NCI-H2171 (cell line): ENCODE measurements at regions not wholly inside any gene's neighbourhood (a gene's known extent, or its start where the extent isn't known, plus 50 kb on each side); places are given as distances from the start of the nearest gene placed in this dataset.

Experiments
- DNase-seq: peaks from one replicate; lab custom pipeline; 2025; lab: John Stamatoyannopoulos, UW

DNA sequence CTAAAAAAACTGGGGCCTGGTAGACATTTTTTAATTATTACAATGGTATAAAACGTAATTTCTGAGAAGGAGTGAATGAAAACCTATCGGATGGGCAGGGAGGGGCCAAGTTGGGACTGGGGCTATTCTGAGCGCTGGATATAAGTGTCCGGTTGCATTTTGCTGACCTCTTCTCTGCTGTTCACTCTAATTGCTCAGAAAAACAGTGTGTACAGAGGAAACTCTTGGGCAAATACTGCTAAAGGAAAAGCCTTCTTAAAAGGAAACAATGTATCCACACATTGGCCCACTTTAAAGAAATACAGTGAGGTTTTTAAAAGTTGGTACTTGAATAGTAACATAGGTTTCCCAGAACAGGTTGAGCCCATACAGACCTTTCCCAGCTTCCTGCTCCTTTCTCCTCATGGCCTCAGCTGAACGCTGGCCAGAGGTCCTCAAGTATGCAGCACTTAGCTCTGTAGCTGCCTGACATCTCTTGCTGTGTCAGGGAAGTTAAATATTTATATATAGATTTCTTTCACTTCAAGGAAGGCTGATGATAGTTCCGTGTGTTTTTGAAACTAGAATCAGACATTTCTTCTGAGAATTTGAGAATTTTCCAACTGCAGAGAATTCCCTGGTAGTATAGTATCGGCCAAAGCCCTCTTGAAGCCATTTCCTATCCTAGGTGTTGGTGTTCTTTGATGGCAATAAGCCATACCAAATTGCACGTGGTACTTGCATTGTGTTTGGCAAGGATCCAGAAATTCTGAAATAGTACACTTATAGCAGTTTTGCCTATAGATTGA lies 97.1 kb upstream of the SLC4A4 start:
- DNase-seq = peak; percentile 13

DNA sequence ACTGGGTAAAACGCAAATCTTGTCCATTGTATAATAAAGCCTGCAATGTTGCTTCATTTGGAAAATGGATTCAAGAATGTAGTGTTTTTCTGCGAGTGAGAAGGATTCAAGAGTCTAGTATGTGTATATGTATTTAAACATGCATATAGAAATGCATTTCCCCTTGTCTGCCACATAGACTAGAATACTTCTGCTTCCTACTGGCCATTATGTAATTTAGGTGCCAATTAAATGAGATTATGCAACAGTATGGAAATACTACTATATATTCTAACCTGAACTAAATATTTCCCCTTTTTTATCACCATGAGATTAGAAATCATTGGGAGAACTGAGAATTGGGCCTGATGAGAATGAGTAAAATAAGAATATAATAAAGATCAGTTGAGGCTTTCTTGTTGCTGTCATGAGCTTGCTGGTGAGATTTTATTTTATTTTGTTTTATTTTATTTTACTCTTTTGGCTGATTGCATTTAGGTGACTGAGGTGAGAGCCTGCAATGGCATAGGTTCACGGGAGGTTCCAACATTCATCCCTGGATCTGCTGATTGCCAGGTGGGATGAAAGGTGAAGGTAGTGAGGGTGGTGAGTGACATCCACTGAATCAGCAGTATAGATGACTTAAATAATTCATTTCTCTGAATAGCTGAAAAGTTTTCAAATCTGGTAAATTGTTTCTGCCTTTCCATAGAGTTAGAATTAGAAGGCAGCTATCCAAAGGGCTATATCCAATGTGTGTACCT lies 95.6 kb upstream of the SLC4A4 start:
- no peak for DNase-seq

DNA sequence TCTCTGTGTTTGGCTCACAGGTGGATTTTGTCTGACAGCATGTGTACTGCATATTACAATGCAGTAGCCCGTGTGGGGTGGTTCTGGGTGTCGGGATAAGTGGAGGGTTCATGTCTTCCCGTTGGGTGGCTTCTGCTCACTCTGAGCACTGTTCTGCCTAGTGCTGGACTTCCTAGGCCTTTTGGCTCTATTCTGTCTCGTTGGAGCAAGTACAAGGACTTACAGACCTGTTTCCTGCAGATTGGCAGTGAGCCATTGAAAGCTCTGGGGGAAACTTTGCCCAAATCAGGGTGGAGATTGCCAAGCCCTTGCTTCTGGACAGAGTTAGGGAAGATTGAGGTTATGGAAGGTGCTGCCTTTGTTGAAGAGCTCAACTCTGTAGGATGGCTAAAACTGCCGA lies 91.1 kb upstream of the SLC4A4 start:
- DNase-seq = no peak

DNA sequence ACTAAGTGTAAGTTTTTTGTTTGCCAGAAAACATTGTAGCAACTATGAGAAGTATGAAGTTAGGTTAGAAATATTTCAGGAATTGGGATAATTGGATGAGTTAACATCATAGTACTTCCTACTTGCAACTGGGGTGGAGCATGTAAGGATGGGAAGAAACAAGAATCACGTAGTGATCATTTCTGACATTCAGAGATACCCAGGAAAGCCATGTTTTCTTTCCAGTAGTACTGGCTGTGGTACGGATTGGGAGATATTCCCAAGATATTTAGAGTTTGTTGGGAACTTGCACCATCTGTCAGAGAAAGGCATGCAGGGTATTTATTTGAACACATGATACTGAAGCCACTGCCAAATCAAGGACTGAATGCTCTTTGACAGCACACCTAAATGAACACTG lies 87.6 kb upstream of the SLC4A4 start:
- DNase-seq = no peak

DNA sequence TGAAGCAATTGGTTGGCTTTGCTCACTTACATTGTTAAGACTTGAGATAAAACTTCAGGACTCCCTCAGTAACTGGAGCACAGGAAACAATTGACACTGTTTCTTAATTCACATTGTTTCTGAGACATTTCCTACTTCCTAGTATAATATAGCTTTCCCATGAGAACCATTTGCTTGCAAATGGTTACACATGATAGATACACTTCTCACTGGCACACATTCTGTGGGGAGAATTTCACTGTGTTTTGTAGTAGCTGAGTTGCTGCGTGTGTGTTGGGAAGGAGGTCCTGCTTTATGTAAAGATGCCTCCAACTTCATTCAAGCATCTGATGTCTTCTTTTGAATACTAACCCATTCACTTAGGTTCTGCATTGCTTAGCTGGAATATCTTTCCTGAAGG lies 85.3 kb upstream of the SLC4A4 start:
- no peak for DNase-seq

DNA sequence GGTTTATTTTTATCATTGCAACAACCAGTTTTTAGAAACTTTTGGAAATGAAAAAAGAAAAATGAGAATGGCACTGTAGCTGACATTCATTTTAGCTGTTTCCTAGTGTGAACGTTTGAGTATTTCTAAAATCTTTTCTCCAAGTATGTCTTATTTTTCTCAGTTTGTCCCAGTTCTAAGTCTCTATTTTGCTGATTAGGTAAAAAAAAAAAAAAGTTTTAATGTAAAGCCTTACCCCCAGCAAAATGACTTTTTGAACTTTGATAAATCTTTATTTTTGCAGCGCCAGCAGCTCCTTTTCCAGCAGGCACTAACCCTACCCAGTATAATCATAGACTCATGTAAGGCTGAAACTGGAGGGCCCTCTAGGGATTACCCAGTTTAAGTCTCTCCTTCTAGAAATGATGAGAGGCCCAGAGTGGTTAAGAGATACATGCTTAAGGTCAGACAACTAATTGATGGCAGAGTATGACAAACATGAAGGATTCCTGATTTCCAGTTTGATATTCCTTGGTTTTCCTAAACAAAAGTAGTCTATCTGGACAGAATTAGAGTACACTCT lies 84.3 kb upstream of the SLC4A4 start:
- DNase-seq = no peak

DNA sequence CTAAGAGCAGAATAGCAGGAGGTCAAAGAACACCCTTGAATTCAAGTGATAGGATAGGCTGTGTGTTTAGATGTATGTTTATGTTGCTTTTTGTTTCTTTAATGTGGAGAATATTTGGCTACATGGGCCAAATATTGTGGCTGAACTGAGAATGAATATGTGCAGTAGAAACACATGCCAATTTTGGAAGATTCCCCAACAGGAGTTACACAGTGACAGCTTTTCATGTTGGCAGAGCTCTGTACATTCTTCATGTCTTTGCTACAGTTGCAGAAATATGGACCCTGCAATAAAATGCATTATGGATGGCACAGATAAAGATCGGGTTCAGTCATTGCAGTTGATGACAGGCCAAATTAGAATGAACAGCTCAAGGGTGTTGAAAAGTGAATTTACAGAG lies 82.8 kb upstream of the SLC4A4 start:
- DNase-seq = no peak

DNA sequence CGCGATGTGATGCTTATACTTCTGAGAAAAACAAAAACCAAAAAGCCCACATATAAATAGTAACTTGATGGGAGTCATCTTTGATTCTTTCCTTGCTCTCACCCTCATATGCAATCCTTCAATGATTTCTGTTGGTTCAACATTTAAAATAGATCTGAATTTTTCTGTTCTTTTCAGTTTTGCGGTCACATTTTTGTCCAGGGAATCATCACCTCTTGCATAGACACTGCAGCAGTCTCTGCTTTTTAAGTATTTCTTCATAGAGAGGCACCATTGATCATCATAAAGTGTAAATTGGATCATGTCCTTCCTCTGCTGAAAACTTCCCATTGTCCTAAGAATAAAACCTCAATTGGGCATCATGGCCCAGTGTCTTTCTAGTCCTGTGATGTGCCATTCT lies 81.1 kb upstream of the SLC4A4 start:
- no peak for DNase-seq

DNA sequence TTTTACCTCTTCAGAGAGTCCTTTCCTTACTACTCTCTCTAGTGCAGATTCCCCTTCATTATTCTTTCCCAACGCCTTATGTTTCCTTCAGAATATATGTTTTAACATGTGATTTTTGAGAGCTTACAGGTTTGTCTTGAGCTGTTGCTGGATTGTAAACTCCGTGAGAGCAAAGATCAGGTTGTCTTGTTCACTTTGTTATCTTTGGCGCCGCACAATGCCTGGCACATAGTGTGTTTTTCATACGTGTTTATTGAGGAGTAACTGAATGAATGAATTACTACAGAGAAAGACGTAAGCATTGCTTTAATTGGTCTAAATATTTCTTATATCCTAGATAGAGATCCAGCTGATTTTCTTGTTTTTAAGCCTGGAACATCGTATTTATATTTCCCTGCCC lies 80.5 kb upstream of the SLC4A4 start:
- DNase-seq = no peak

DNA sequence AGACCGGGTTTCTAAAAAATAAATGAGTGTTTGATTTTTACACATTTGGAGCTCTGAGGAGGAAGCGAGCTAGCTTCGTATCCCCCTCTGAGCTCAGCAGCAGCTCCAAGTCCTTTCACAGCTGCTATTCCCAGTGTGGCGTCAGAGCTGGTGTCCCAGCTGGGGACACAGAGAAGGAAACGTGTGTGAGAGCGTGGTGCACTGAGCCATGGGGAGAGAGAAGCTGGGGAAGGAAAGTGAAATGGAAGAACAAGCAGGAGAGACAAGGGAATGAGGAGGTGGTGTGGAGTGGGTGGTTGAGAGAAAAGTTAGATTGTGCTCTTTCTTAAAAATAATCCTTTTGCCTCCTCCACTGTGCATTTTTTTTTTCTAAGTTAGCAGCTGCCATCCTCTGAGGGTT lies 79.5 kb upstream of the SLC4A4 start:
- no peak for DNase-seq

DNA sequence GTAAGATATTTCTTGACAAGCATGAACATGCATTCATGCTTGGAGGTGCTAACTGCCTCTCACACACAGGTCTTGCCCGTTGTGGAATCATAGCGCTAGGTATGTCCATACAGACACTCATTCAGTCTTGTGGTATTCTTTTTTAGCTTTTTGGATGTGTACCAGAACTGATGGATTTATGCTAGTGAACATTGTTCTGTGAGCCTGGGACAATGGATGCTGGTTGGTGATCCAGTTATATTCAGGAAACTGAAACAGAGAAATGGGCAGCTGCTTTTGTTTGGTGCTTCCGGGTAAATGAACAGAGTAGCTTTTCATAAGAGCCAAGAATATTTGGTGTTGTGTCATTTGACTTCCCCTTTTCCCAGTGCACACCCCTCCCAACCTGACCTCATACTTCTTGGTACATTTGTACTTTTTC lies 78.9 kb upstream of the SLC4A4 start:
- DNase-seq = no peak

DNA sequence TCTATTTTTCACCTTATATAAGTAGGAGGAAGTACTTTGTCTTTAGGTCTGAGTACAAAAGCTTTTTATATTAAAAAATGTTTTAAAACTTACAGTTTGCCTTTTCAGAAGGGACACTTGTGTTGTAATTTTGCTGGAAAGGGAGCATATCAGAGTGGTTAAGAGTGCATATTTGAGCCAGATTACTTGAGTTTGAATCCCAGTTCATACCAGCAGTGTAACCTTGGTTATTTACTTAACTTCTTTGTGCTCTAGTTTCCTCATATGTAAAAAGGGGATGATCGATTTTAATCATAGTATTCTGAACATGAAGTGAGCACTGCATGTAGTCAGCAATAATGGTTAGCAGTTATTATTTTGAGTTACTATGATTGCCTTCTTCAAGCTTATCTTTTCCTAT lies 78.3 kb upstream of the SLC4A4 start:
- DNase-seq = no peak

DNA sequence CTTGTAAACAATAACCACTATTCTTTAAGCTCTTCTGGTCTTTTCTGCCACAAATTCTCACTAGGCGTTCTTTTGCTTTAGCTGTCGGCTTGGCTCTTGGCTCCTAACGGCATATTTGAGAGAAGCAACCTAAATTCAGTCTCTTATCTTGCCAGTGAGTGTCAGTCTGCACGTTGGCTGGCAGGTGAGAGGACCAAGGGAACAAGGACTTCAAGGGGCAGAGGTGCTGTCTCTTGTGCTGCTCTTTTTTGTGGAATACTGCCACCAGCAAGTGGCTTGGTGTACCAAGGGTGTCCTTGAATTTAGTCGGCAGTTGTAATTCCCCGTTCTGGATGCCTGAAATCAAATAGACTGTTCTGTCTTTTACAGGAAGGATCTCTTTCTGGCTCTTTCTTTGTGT lies 77.8 kb upstream of the SLC4A4 start:
- DNase-seq = no peak

DNA sequence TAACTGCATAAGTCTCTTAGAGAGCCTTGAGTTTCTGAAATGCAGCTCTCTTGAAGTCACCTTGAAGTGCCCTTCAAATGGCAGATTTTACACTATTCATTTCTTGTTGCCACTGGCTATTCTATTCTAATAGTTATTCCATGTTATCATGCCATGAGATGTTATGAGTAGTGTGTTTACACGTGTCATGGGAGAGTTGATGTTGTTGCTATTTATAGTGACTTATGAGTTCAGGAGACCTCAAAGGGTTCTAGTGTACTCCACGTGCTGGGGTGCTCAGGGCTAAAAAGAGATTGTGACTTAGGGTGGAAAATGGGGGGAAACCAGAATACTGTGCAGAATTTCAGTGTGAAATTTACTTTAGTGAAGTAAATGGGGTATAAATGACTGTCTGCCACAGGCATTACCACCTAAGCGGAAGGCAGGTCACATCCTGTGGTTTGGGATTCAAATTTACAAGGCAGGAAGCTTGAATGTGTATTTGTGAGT lies 77.1 kb upstream of the SLC4A4 start:
- DNase-seq = no peak

DNA sequence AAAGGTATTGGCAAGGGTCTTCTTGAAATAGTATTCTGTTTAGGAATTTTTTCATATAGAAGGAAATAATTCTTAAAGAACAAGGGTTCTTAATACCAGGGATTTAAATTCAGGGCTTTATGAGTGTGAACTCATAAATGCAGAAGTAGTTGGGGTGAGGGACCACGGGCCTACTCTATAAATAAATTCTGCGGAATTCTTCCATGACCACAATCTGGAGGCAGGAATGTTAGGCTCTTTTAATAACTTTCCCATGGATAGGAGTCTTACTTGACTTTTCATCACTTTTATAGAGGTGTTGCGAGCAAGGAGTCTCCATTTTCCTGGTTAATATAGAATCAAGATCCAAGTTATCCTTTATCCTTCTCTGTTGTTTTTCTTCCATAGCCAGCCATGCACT lies 76.7 kb upstream of the SLC4A4 start:
- no peak for DNase-seq

DNA sequence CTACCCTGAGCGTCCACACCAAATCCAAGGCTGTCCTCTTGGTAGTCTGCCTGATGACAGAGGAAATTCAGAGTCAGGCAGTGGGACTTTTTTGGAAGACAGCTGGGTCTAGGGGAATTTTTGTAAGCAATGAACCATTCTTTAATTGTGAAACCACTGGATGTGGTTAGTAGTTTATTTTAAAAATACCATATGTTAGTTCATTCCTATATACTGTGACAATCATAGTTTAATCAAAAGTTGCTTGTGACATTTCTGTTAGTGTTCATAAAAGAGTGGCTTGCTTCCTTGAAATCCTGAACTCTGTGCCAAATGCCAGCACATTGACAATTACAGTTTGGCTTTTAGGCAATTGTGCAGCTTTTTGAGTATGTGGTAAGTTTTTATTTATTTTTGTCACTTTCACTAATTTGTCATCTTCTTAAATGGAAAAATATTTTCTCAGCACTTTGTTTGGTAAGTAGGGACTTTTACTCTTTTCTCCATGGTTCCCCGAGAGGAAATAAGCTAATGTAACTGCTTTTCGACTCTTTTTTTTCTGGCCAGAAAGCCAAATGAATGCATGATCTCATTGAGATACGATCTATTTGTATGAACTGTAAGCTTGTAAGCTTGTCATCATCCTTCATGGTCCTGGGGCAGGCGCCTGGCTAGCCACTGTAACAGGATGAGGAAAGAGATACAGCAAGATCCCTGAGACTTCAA lies 72.6 kb upstream of the SLC4A4 start:
- DNase-seq = no peak

DNA sequence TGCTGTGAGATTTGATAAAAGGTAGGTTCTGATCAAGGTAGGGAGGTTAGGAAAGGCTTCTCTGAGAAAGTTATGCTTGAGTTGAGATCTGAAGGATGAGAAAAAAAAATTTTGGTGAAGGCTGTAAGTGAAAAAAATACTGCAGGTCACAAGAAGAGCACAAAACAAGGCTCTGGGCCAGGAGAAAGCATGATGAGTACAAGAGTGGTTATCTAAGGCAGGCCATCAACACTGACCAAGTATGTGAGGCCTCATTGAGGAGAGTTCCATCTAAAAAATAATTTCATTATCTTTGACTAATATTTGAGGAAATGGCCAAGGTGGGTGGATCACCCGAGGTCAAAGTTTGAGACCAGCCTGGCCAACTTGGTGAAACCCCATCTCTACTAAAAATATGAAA lies 71.6 kb upstream of the SLC4A4 start:
- no peak for DNase-seq

DNA sequence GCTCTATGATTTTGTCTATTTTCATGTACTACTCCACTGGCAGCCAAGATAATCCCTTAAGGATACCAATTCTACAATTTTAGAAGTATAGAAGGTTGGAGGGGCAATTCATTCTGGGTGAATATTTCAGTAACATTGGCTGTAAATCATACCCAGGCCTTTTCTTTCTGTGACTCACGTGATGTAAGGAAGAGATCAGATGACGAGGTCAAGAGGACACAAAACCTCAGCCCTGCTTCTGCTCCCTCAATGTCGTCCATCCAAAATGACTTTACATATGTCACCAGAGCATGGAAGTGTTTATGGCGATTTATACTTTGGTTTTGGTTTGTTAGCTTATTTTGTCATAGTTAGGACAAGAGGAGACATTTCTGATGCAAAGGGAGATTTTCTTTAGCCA lies 70.7 kb upstream of the SLC4A4 start:
- no peak for DNase-seq

DNA sequence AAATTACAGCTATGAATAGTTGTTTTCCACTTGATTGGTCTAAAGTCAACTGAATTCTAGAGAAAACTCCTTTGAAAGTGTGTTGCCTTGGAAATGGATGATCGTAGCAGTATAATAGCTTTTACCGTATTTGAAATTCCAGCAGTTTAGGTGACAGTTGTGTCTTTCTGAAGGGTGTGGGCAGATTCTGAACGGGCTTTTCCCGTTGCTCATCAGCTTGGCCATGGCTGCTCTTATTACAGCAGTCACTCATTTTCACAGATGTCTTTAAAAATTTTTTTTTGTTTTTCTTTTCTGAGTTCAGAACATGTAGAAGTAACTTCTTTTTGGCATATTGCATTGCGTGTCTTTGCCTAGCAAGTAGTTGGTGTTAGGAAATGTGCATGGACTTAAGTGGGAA lies 69.6 kb upstream of the SLC4A4 start:
- no peak for DNase-seq

DNA sequence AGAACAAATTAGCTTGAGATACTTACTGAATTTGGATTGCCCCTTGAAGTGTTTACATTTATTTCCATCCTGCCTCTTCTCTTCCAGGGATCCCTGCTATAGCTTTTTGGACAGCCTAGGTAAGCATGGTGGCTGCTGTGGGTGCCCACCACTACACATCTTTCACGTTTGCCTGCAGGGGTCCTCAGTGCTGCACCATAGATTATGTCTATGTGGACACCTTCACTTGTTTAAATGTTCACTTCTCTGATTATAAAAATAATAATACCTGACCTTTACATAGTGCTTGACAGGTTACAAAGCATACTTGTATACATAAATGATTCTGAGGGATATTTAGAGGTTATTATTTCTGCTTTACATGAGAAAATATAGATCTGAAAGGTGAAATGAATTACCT lies 67.9 kb upstream of the SLC4A4 start:
- DNase-seq = no peak

DNA sequence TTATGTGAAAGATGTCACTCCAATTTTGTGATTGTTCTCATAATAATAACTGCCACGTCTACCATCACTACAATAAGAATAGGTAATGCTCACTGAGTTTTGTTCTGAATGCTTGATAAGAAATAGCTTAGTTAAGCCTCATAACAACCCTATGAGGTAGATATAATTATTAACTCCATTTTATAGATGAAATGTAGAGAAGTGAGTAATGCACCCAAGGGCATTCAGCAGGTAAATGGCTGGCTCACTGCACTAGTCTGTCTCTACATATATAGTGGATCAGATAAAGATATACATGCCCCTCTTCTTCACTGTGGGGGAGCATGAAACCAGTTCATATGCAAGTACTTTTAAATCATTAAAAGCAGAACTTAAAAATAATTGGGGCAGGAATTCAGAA lies 65.8 kb upstream of the SLC4A4 start:
- DNase-seq = no peak

DNA sequence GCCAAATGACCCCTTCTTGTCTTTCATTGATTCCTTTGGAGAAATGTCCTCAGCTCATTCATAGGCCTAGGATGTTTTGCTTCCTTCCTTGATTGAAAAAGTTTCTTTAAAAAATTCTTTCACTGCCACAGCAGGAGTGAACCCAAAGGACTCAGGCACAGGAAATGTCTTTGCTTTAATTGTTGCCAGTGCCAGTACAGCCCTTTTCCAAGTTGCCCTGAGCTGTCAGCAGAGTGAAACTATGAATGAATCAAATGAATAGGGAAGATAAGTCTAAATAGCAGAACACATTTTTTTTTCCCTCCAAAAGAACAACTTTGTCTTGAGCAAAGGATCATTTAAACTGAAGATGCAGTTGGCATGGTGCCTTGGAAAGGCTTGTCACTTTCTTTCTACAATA lies 63.8 kb upstream of the SLC4A4 start:
- DNase-seq = no peak

DNA sequence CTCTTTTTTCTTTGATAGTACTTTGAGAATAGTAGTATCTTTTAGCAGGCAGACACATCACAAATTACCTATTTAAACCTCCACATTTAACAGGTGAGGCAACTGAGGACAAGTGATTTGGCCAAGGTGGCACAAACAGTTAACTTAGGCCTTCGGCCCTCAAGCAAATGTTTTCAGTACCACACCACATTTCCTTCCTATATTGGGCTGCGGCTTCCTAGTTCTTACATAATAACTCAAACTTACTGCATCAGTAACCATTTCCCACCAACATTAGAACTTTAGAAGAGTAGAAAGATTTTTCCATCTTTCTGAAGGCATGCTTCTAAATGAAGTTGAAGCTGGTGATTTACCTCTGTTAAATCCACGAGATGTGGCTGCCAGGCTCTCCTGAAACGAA lies 63.2 kb upstream of the SLC4A4 start:
- no peak for DNase-seq
